Loucy (cell line): ENCODE measurements at regions not wholly inside any gene's neighbourhood (a gene's known extent, or its start where the extent isn't known, plus 50 kb on each side); places are given as distances from the start of the nearest gene placed in this dataset.

Experiments
- H2AFZ ChIP-seq: fragments of 200-600 bp; sonication (generic); 2 replicates; pipeline ENCODE4 v1.6.0; 2016; ENCODE audit warnings: antibody characterized with exemption, mild to moderate bottlenecking, low read length, moderate library complexity
- H3F3A ChIP-seq: fragments of 200-600 bp; 2 replicates; pipeline ENCODE4 v1.6.0; 2016; ENCODE audit warnings: antibody characterized with exemption, low read depth, mild to moderate bottlenecking
- H3K27me3 ChIP-seq: fragments of 200-600 bp; sonication (generic); 2 replicates; pipeline ENCODE4 v1.6.1; 2014; ENCODE audit warnings: low read length, mild to moderate bottlenecking; ENCODE audit not compliant: insufficient read depth, poor library complexity, severe bottlenecking
- H3K36me3 ChIP-seq: fragments of 200-600 bp; sonication (generic); 2 replicates; pipeline ENCODE4 v1.6.1; 2016; ENCODE audit warnings: low read length; ENCODE audit not compliant: insufficient read depth
- H3K4me1 ChIP-seq: fragments of 200-600 bp; sonication (generic); 2 replicates; pipeline ENCODE4 v1.5.1; 2014; ENCODE audit warnings: low read length, mild to moderate bottlenecking; ENCODE audit not compliant: insufficient read depth, poor library complexity, severe bottlenecking
- H3K4me2 ChIP-seq: fragments of 200-600 bp; sonication (generic); 2 replicates; pipeline ENCODE4 v1.6.0; 2014; ENCODE audit warnings: antibody characterized with exemption, low read length, low read depth, mild to moderate bottlenecking; ENCODE audit not compliant: poor library complexity, severe bottlenecking
- H3K4me3 ChIP-seq: fragments of 200-600 bp; sonication (generic); 2 replicates; pipeline ENCODE4 v1.5.1; 2014; ENCODE audit warnings: low read length, mild to moderate bottlenecking, mixed read lengths; ENCODE audit not compliant: poor library complexity, severe bottlenecking
- H3K79me2 ChIP-seq: fragments of 200-600 bp; sonication (generic); 2 replicates; pipeline ENCODE4 v1.6.1; 2014; ENCODE audit warnings: low read length; ENCODE audit not compliant: insufficient read depth
- H3K9ac ChIP-seq: fragments of 200-600 bp; sonication (generic); 2 replicates; pipeline ENCODE4 v1.6.0; 2014; ENCODE audit warnings: mild to moderate bottlenecking, low read depth, low read length, moderate library complexity; ENCODE audit not compliant: poor library complexity, severe bottlenecking
- H3K9me2 ChIP-seq: fragments of 200-600 bp; sonication (generic); replicated peaks from 2 replicates; pipeline ENCODE4 v1.6.1; 2016; ENCODE audit warnings: low read depth, low read length, mixed read lengths
- H3K9me3 ChIP-seq: fragments of 200-600 bp; sonication (generic); 2 replicates; pipeline ENCODE4 v1.6.1; 2014; ENCODE audit warnings: mild to moderate bottlenecking, antibody characterized with exemption, low read length, low read depth; ENCODE audit not compliant: insufficient read depth
- H4K20me1 ChIP-seq: fragments of 200-600 bp; sonication (generic); 2 replicates; pipeline ENCODE4 v1.6.0; 2014; ENCODE audit warnings: antibody characterized with exemption, low read length, mild to moderate bottlenecking; ENCODE audit not compliant: insufficient read depth, poor library complexity, severe bottlenecking
- EZH2phosphoT487 ChIP-seq: fragments of 200-600 bp; IDR thresholded peaks from 2 replicates; pipeline ENCODE4 v1.6.1; 2018; ENCODE audit warnings: antibody characterized with exemption, mild to moderate bottlenecking, moderate library complexity, borderline replicate concordance
- TF ChIP-seq, protein P1 (sequence below): fragments of 200-600 bp; sonication (generic); conservative IDR thresholded peaks from 2 replicates; pipeline ENCODE4 v1.5.1; 2014; ENCODE audit warnings: mild to moderate bottlenecking, antibody characterized with exemption, low read length

DNA sequence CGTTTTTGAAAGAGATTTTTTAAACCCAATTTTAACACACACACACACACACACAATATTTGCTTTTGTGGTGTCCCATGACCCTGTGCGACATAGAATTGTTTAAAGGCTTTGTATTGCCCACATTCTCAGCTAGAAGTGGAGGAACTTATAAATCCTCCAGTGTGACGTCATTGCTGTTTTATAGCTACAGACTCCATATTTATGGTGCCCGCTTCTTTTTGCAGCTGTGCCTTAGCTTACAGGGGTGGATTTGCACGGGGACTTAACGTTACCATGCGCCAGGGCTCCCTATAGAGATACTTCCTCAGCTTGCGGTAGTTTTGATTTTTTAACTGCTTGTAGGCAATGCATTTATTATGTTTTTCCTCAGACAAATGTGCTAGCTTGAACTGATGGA is 101.9 kb upstream of the SMIM21 start:
- no peak overlapping the region for H2AFZ ChIP-seq
- no peaks in the 10 kb centered on the region for H3K36me3 ChIP-seq
- no peaks in the 10 kb centered on the region for H3K27me3 ChIP-seq
- TF ChIP-seq, protein P1, sequence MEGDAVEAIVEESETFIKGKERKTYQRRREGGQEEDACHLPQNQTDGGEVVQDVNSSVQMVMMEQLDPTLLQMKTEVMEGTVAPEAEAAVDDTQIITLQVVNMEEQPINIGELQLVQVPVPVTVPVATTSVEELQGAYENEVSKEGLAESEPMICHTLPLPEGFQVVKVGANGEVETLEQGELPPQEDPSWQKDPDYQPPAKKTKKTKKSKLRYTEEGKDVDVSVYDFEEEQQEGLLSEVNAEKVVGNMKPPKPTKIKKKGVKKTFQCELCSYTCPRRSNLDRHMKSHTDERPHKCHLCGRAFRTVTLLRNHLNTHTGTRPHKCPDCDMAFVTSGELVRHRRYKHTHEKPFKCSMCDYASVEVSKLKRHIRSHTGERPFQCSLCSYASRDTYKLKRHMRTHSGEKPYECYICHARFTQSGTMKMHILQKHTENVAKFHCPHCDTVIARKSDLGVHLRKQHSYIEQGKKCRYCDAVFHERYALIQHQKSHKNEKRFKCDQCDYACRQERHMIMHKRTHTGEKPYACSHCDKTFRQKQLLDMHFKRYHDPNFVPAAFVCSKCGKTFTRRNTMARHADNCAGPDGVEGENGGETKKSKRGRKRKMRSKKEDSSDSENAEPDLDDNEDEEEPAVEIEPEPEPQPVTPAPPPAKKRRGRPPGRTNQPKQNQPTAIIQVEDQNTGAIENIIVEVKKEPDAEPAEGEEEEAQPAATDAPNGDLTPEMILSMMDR: no peak
- no peak for TF ChIP-seq EZH2phosphoT487
- no peaks in the 10 kb centered on the region for H3K79me2 ChIP-seq
- H3K4me3 ChIP-seq: no peak overlapping the region
- no peaks in the 10 kb centered on the region for H3F3A ChIP-seq
- no peaks in the 10 kb centered on the region for H3K4me1 ChIP-seq
- no peaks in the 10 kb centered on the region for H4K20me1 ChIP-seq
- no peaks in the 10 kb centered on the region; the same call in 1 of the 2 replicates for H3K9me3 ChIP-seq
- no peak overlapping the region for H3K4me2 ChIP-seq
- no peak overlapping the region for H3K9ac ChIP-seq
- no peaks in the 10 kb centered on the region for H3K9me2 ChIP-seq

DNA sequence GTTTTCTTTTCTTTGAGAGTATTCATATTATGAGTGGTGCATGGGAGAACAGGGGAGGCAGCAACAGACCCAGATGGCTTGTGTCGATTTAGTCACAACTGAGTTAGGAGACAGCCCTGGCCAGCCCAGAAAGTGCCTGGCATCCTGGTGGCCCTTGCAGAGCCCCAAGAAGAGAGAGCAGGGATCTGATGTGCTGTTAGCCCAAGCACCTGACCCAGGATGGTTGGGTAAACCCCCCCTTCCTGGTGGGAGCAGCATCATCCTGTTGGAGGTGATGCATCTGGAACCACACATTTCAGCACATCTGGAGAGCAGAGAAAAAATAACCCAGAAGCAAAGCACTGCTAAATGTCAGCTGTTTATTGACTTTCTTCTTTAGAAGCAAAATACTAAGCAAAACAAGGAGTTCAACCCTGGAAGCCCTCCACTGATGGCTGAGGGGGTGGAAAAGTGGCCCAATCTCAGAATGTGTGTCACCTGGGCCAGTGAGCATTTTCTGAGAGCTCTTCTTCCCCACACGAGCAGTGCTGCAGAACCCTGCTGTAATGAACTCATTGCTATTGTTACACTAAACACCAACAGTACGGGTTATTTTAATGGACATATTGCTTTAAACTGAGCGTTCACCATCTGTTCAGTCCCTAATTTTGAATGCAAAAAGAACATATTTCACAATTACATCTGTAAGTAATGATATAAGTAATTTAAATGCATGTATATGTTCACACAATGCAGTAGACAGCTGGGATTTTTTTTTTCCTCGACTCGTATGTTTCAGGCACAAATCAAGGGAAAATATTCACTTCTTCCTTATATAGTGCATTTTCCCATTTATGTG is 100.6 kb upstream of the SMIM21 start:
- H3K9ac ChIP-seq: no peak overlapping the region
- H3K4me1 ChIP-seq: no peaks in the 10 kb centered on the region
- H3K27me3 ChIP-seq: no peaks in the 10 kb centered on the region
- no peaks in the 10 kb centered on the region for H3K36me3 ChIP-seq
- H3K4me2 ChIP-seq: no peak overlapping the region
- no peak overlapping the region for H3K4me3 ChIP-seq
- no peaks in the 10 kb centered on the region for H3K79me2 ChIP-seq
- no peaks in the 10 kb centered on the region for H4K20me1 ChIP-seq
- no peaks in the 10 kb centered on the region for H3K9me2 ChIP-seq
- no peak overlapping the region for H2AFZ ChIP-seq
- no peaks in the 10 kb centered on the region for H3F3A ChIP-seq
- no peak for TF ChIP-seq EZH2phosphoT487
- TF ChIP-seq, protein P1: no peak
- H3K9me3 ChIP-seq: no peaks in the 10 kb centered on the region; the same call in 1 of the 2 replicates

DNA sequence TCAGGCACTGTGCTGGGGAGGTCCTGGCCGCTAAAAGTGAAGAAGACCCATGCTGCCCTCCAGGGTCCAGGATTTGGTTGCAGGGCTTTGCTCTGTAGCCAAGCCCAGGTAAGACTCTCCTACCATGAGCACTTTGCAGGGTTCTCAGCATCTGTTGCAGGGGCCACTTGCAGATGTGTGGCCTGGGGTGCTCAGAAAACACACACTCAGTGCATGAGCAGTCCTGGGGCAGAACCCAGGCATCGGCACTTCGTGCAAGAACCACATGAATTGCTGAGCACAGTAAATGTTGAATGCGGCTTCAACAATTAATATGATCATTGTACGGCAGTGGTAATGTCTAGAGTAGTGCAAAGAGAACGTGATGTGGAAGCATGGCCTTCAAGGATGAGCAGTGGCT is 98.5 kb upstream of the SMIM21 start:
- Histone ChIP-seq H4K20me1 (no peaks in the 10 kb centered on the region), H3K4me3 (no peak overlapping the region), H3K9ac (no peak overlapping the region), H3K9me2 (no peaks in the 10 kb centered on the region), H3K79me2 (no peaks in the 10 kb centered on the region), H3F3A (no peaks in the 10 kb centered on the region), H3K36me3 (no peaks in the 10 kb centered on the region), H2AFZ (no peak overlapping the region), H3K4me2 (no peak overlapping the region), H3K4me1 (no peaks in the 10 kb centered on the region), H3K9me3 (no peaks in the 10 kb centered on the region; the same call in 1 of the 2 replicates), H3K27me3 (no peaks in the 10 kb centered on the region)
- TF ChIP-seq EZH2phosphoT487: no peak
- TF ChIP-seq, protein P1: no peak
